CD4-positive, CD25-positive, alpha-beta regulatory T cell (primary cell): ENCODE measurements at regions not wholly inside any gene's neighbourhood (a gene's known extent, or its start where the extent isn't known, plus 50 kb on each side); places are given as distances from the start of the nearest gene placed in this dataset.

ENCODE experiments used
- ATAC-seq, 2 donors: fragments of 150-1000 bp; cut with Tn5 transposase; one replicate each; pipeline ENCODE4 v1.10.0; 2021; ENCODE audit warnings: low read depth in 2 of 2, moderate number of reproducible peaks in 2 of 2, moderate library complexity in 1 of 2
- DNase-seq, 3 donors: peaks; one replicate each; pipeline versions ENCODE4 v3.0.0 to v3.0.0-alpha.2; 2012 to 2022; ENCODE audit warnings: mixed read lengths in 1 of 3
- H3K27ac ChIP-seq: one replicate; pipeline ENCODE4 v1.7.0; 2013; ENCODE audit warnings: mild to moderate bottlenecking, low read length; ENCODE audit not compliant: insufficient read depth, poor library complexity, severe bottlenecking
- H3K27me3 ChIP-seq: one replicate; pipeline ENCODE4 v1.7.0; 2013; ENCODE audit warnings: low read length; ENCODE audit not compliant: control insufficient read depth, insufficient read depth
- H3K36me3 ChIP-seq: one replicate; pipeline ENCODE4 v1.7.0; 2013; ENCODE audit warnings: mild to moderate bottlenecking, low read length, moderate library complexity; ENCODE audit not compliant: control insufficient read depth, insufficient read depth
- H3K4me1 ChIP-seq: 2 replicates; pipeline ENCODE4 v1.7.0; 2013; ENCODE audit warnings: mild to moderate bottlenecking, low read length; ENCODE audit not compliant: insufficient read depth, control insufficient read depth, poor library complexity, severe bottlenecking
- H3K4me3 ChIP-seq: one replicate; pipeline ENCODE4 v1.7.0; 2013; ENCODE audit warnings: low read depth, mild to moderate bottlenecking, low read length, moderate library complexity
- H3K9me3 ChIP-seq, 2 experiments: 1 replicate in 1 of 2; 2 replicates in 1 of 2; pipeline ENCODE4 v1.7.0; 2013; ENCODE audit warnings: low read length in 2 of 2, mild to moderate bottlenecking in 1 of 2, moderate library complexity in 1 of 2; ENCODE audit not compliant: control insufficient read depth in 2 of 2
- H3K27ac Mint-ChIP-seq, 3 donors: one replicate each; pipeline ENCODE4 v1.8.0; 2020 to 2022; ENCODE audit warnings: mild to moderate bottlenecking in 3 of 3, mixed read lengths in 3 of 3, moderate library complexity in 2 of 3
- H3K27me3 Mint-ChIP-seq: one replicate; pipeline ENCODE4 v1.8.0; 2022; ENCODE audit warnings: mild to moderate bottlenecking, mixed read lengths
- H3K36me3 Mint-ChIP-seq: one replicate; pipeline ENCODE4 v1.8.0; 2020; ENCODE audit warnings: mixed read lengths
- H3K4me1 Mint-ChIP-seq, 4 donors: one replicate each; pipeline ENCODE4 v1.8.0; 2020 to 2022; ENCODE audit warnings: mixed read lengths in 4 of 4, mild to moderate bottlenecking in 1 of 4
- H3K4me3 Mint-ChIP-seq, 4 donors: one replicate each; pipeline ENCODE4 v1.8.0; 2020 to 2022; ENCODE audit warnings: mild to moderate bottlenecking in 4 of 4, mixed read lengths in 4 of 4, moderate library complexity in 3 of 4
- H3K9me3 Mint-ChIP-seq, 7 donors: one replicate each; pipeline ENCODE4 v1.8.0; 2020 to 2022; ENCODE audit warnings: mixed read lengths in 7 of 7, mild to moderate bottlenecking in 3 of 7, moderate library complexity in 2 of 7

DNA sequence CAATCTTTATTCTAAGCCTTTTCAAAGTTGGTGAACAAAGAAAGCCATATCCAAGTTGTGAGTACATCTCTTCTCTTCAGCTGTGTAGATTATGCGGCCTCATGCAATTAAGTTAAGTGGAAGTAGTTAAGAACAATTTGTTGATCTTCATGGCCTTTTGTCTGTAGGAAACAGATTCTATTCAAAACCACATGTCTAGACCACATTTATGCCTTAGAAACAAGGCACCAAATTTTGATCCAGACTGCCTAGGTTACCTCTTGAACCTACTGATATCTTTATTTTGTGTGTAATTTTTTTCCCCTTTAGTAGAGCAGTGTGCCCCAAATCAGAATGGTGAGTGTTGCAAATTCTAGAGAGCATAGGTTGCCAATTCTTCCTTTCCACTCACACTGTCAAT is 101.6 kb upstream of the CERS6 start:
- H3K4me1 ChIP-seq = no peaks in the 10 kb centered on the region
- no peak for DNase-seq
- peaks cover 35% of the 10 kb centered on the region for H3K27me3 Mint-ChIP-seq
- H3K4me3 Mint-ChIP-seq = no peak overlapping the region
- no peaks in the 10 kb centered on the region for H3K36me3 Mint-ChIP-seq
- peak overlapping the region in 1 of 3 donors; percentile 67 for H3K27ac Mint-ChIP-seq
- H3K27me3 ChIP-seq = peaks cover 2% of the 10 kb centered on the region
- H3K4me1 Mint-ChIP-seq = peaks cover 4 to 24% (median 6%) of the 10 kb centered on the region in 4 donors
- no peaks in the 10 kb centered on the region for H3K36me3 ChIP-seq
- no peaks in the 10 kb centered on the region for H3K9me3 ChIP-seq
- no peak for ATAC-seq
- no peak overlapping the region for H3K27ac ChIP-seq
- H3K9me3 Mint-ChIP-seq = peaks cover 0 to 1% (median 0%) of the 10 kb centered on the region in 7 donors
- H3K4me3 ChIP-seq = no peak overlapping the region

DNA sequence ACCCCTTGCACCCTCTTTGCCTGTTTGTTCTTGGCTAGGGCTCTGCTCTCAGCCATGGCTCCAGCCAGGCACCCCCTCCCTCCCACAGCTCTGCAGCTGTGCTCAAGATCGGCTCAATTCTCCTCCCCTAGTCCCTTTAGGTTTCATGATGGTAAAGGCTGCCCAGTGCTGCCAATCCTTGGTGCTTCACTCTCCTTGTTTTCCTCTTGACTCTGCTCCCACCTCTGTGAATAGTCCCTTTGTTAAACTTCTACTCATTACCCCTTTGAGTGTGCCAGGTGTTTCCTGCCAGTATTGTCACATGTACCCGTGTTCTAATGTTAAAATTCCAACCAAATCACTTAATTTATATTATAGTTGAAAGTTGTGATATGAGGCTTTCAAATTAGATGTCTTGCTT is 101.0 kb upstream of the CERS6 start:
- Histone ChIP-seq H3K9me3 (no peaks in the 10 kb centered on the region), H3K4me3 (no peak overlapping the region), H3K27me3 (peaks cover 2% of the 10 kb centered on the region), H3K4me1 (no peaks in the 10 kb centered on the region), H3K36me3 (no peaks in the 10 kb centered on the region), H3K27ac (no peak overlapping the region)
- no peaks in the 10 kb centered on the region for H3K36me3 Mint-ChIP-seq
- peak overlapping the region in 1 of 3 donors; percentile 67 for H3K27ac Mint-ChIP-seq
- H3K9me3 Mint-ChIP-seq = peaks cover 0 to 1% (median 0%) of the 10 kb centered on the region in 7 donors
- H3K4me1 Mint-ChIP-seq = peaks cover 4 to 24% (median 6%) of the 10 kb centered on the region in 4 donors
- DNase-seq = no peak
- no peak for ATAC-seq
- peaks cover 33% of the 10 kb centered on the region for H3K27me3 Mint-ChIP-seq
- H3K4me3 Mint-ChIP-seq = no peak overlapping the region

- Mint-ChIP-seq H3K4me3 (no peak overlapping the region), H3K9me3 (peaks cover 0 to 1% (median 0%) of the 10 kb centered on the region in 7 donors), H3K27me3 (peaks cover 26% of the 10 kb centered on the region), H3K27ac (no peak overlapping the region), H3K36me3 (no peaks in the 10 kb centered on the region), H3K4me1 (peaks cover 4 to 24% (median 6%) of the 10 kb centered on the region in 4 donors)
- DNase-seq (no peak), ATAC-seq (no peak)
- Histone ChIP-seq H3K27ac (no peak overlapping the region), H3K36me3 (no peaks in the 10 kb centered on the region), H3K27me3 (peaks cover 2% of the 10 kb centered on the region), H3K4me1 (no peaks in the 10 kb centered on the region), H3K9me3 (no peaks in the 10 kb centered on the region), H3K4me3 (no peak overlapping the region)
These were observed 100.1 kb upstream of the CERS6 start for GRCh38 chr2:168355779-168356476.

GRCh38 chr2:168356477-168356835 is 99.6 kb upstream of the CERS6 start:
- Histone ChIP-seq H3K36me3 (no peaks in the 10 kb centered on the region), H3K4me3 (no peak overlapping the region), H3K9me3 (no peaks in the 10 kb centered on the region), H3K4me1 (no peaks in the 10 kb centered on the region), H3K27me3 (peaks cover 2% of the 10 kb centered on the region), H3K27ac (no peak overlapping the region)
- Mint-ChIP-seq H3K27ac (no peak overlapping the region), H3K4me1 (peaks cover 4 to 24% (median 6%) of the 10 kb centered on the region in 4 donors), H3K27me3 (peaks cover 26% of the 10 kb centered on the region), H3K4me3 (no peak overlapping the region), H3K36me3 (no peaks in the 10 kb centered on the region), H3K9me3 (peaks cover 0 to 1% (median 0%) of the 10 kb centered on the region in 7 donors)
- DNase-seq = no peak
- no peak for ATAC-seq

GRCh38 chr2:168357797-168358472 is 98.1 kb upstream of the CERS6 start:
- DNase-seq (no peak), ATAC-seq (no peak)
- Mint-ChIP-seq H3K4me3 (no peak overlapping the region), H3K4me1 (peaks cover 4 to 24% (median 7%) of the 10 kb centered on the region in 4 donors), H3K36me3 (no peaks in the 10 kb centered on the region), H3K27ac (no peak overlapping the region), H3K9me3 (peaks cover 0 to 1% (median 0%) of the 10 kb centered on the region in 7 donors), H3K27me3 (peaks cover 21% of the 10 kb centered on the region)
- Histone ChIP-seq H3K4me3 (no peak overlapping the region), H3K27ac (no peak overlapping the region), H3K4me1 (no peaks in the 10 kb centered on the region), H3K9me3 (no peaks in the 10 kb centered on the region), H3K36me3 (no peaks in the 10 kb centered on the region), H3K27me3 (peaks cover 2% of the 10 kb centered on the region)

GRCh38 chr2:168359082-168359481 is 97.0 kb upstream of the CERS6 start:
- ATAC-seq = no peak
- H3K4me1 Mint-ChIP-seq = peaks cover 4 to 24% (median 7%) of the 10 kb centered on the region in 4 donors
- H3K27ac ChIP-seq = no peak overlapping the region
- H3K4me1 ChIP-seq = no peaks in the 10 kb centered on the region
- H3K36me3 Mint-ChIP-seq = no peaks in the 10 kb centered on the region
- no peak overlapping the region for H3K4me3 ChIP-seq
- no peak for DNase-seq
- peaks cover 20% of the 10 kb centered on the region for H3K27me3 Mint-ChIP-seq
- H3K27me3 ChIP-seq = no peaks in the 10 kb centered on the region
- peaks cover 0 to 3% (median 0%) of the 10 kb centered on the region in 7 donors for H3K9me3 Mint-ChIP-seq
- H3K9me3 ChIP-seq = no peaks in the 10 kb centered on the region
- H3K4me3 Mint-ChIP-seq = no peak overlapping the region
- no peak overlapping the region for H3K27ac Mint-ChIP-seq
- no peaks in the 10 kb centered on the region for H3K36me3 ChIP-seq

DNA sequence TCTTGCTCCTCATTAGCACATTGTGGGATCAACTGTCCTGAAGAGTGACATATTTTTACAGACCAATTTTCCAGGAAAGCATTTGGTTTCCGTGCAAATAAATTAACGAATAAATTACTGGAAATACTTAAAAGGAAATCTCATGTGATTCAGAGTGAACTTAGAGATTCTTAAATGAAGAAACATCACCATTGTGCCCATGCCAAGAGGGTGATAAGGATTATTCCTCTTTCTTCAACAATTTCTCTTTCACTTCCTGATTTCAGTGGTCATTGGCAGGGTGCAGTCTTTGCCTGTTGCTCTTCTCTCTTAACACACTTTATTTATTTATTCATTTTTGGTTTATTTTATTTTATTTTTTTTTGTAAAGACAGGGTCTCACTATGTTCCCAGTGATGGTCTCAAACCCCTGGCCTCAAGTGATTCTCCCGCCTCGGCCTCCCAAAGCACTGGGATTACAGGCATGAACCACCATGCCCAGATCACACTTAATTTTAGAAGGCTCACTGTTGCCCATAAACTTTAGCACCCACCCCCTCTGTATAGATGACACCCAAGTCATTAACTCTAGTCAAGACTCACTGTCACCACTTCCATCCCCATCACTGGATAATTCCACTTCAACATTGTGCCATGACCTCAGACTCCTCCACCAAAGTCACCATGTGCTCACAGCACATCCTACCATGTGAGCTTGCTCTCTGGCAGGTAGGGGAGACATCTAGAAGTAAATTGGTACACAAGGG is 92.6 kb upstream of the CERS6 start:
- Mint-ChIP-seq H3K36me3 (no peaks in the 10 kb centered on the region), H3K27ac (no peak overlapping the region), H3K4me1 (peaks cover 2 to 7% (median 4%) of the 10 kb centered on the region in 4 donors), H3K9me3 (peaks cover 0 to 3% (median 0%) of the 10 kb centered on the region in 7 donors), H3K4me3 (no peak overlapping the region), H3K27me3 (peaks cover 12% of the 10 kb centered on the region)
- H3K4me1 ChIP-seq = no peaks in the 10 kb centered on the region
- H3K9me3 ChIP-seq = no peaks in the 10 kb centered on the region
- no peaks in the 10 kb centered on the region for H3K36me3 ChIP-seq
- no peak overlapping the region for H3K27ac ChIP-seq
- no peak for DNase-seq
- no peak for ATAC-seq
- no peak overlapping the region for H3K4me3 ChIP-seq
- H3K27me3 ChIP-seq = no peaks in the 10 kb centered on the region
